ENCODE measurements at regions not wholly inside any gene's neighbourhood (a gene's known extent, or its start where the extent isn't known, plus 50 kb on each side); places are given as distances from the start of the nearest gene placed in this dataset.
"Not testable (repeated sequence)": the region's sequence is repeated elsewhere in the genome, so short reads cannot be mapped to it uniquely, and the experiment has no call there.

DNA sequence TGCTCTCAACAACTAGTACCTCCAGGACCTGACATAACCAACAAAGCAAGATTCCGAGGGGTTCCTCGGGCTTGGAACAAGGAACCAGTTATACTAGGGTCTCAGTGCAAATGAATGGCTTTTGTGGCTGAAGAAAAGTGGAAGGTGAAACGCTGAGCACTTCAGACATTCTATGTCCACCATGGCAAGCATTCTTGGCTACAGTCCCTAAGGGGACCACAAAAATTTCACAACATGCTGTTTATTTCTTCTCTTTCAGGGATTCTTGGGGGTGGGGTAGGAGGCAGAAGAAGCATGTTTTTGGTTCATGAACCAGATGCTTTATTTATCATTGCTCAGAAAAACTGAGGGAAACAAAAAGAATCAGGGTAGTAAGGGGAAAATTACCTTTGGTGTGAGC, 479.9 kb upstream of the CDH11 start:
- H3K9me3 Mint-ChIP-seq = peaks cover 6% of the 10 kb centered on the region
- no peak overlapping the region for H3K27ac Mint-ChIP-seq
- no peaks in the 10 kb centered on the region for H3K4me1 Mint-ChIP-seq
- H3K27me3 Mint-ChIP-seq = no peaks in the 10 kb centered on the region
- no peaks in the 10 kb centered on the region for H3K36me3 Mint-ChIP-seq
- DNase-seq (ENCODE audit: low spot score in 2 of 2) (no peak), ATAC-seq (ENCODE audit: low read depth) (no peak)
- H3K4me3 Mint-ChIP-seq = no peak overlapping the region

DNA sequence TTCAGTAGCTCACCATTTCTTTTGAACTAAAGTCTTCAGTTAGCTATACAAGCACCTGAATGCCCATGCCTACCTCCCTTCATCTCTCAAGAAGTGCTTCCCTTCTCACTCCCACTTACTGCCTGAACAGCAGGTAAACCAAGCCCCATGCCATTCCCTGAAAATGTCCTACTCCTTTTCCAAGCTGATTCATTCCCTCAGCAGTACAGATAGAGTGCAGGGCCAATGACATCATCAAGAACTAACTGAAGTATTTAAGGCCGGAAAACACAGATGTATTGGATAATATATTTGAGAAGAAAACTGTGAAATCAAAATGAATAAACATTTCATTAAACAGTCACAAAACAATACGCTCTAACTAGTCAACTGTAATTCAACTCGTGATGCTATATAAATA, 478.8 kb upstream of the CDH11 start:
- no peaks in the 10 kb centered on the region for H3K4me1 Mint-ChIP-seq
- no peak overlapping the region for H3K27ac Mint-ChIP-seq
- no peaks in the 10 kb centered on the region for H3K36me3 Mint-ChIP-seq
- H3K4me3 Mint-ChIP-seq = no peak overlapping the region
- no peaks in the 10 kb centered on the region for H3K27me3 Mint-ChIP-seq
- no peak for DNase-seq (ENCODE audit: low spot score in 2 of 2)
- ATAC-seq (ENCODE audit: low read depth) = no peak
- peaks cover 12% of the 10 kb centered on the region for H3K9me3 Mint-ChIP-seq

DNA sequence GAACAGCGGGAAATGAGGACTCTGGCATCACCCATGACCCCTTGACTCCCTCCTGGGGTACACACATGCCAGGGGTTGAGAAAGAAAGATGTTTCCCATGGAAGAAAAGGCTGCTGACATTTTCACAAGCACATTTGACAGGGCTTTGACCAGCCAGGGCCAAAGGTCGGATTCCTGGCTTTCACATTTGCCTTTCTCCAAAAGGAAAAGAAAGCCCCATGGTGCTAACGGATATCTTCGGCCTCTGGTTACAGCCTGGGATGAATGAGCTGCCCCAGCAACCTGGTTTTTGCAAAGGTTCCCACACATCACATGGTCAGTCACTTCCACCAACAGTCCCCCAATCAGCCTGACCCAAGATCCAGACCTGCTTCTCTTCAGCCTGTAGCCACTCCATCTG, 478.2 kb upstream of the CDH11 start:
- Mint-ChIP-seq H3K36me3 (no peaks in the 10 kb centered on the region), H3K27me3 (no peaks in the 10 kb centered on the region), H3K4me3 (no peak overlapping the region), H3K27ac (no peak overlapping the region), H3K9me3 (peaks cover 13% of the 10 kb centered on the region), H3K4me1 (no peaks in the 10 kb centered on the region)
- DNase-seq (ENCODE audit: low spot score in 2 of 2) (no peak), ATAC-seq (ENCODE audit: low read depth) (no peak)

DNA sequence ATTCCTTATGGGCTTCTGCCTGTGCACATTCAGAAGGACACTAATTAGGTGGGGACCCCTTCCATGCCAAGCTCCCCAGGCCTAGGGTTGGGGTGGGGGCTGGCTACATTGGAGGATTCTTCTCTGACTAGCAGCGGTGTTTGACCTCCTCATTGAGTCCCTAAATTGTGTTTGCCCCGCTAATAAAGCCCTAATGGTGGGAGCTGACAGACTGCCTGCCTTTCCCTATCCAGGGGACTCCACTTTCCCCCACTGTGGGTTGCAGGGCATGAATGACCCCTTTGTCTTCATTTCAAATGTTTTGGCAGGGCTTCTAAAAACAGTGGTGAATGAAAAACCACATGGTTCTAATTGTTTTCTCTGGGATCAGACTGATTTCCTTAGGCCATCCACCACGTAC, 476.8 kb upstream of the CDH11 start:
- Mint-ChIP-seq H3K27ac (no peak overlapping the region), H3K9me3 (peaks cover 13% of the 10 kb centered on the region), H3K4me3 (no peak overlapping the region), H3K27me3 (no peaks in the 10 kb centered on the region), H3K36me3 (no peaks in the 10 kb centered on the region), H3K4me1 (no peaks in the 10 kb centered on the region)
- DNase-seq (ENCODE audit: low spot score in 2 of 2) (no peak), ATAC-seq (ENCODE audit: low read depth) (no peak)

DNA sequence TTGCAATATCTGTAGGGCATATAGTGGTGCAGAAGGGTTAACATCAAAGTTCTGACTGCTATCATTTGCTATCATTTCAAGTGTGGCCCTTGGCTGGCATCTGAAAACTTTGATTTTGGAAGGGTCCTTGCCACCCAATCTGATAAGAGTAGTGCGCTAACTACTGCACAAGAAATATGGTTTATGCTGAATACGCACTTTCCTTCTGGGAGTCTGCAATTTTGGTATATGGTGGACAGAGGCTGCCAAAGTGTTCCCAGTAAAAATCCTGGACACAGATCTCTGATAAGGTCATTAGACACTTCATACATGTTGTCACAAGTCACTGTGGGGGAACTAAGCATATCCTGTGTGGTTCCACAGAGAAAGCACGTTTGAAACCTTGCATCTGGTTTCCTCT, 461.6 kb upstream of the CDH11 start:
- ATAC-seq (ENCODE audit: low read depth) (no peak), DNase-seq (ENCODE audit: low spot score in 2 of 2) (no peak)
- Mint-ChIP-seq H3K4me3 (no peak overlapping the region), H3K27ac (no peak overlapping the region), H3K9me3 (peaks cover 3% of the 10 kb centered on the region), H3K36me3 (no peaks in the 10 kb centered on the region), H3K4me1 (no peaks in the 10 kb centered on the region), H3K27me3 (no peaks in the 10 kb centered on the region)

DNA sequence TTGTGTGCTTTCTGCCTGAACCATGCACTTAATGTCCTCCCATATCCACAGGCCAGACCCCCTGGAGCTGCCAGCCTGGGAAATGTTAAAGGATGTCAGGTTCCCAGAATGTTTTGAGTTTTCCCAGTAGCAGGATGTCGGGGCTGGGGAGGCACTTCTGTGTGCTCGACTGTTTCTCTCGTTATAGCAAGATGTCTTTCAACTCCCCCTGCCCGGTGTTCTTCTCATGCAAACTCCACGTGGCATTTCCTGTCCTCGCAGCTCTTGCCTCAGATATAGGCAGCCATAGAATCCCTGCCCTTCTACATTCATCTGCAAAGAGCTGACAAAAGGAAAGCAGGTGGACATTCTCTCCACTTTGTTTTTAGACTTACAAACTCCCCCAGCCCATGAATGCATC, 457.2 kb upstream of the CDH11 start:
- DNase-seq (ENCODE audit: low spot score in 2 of 2) = no peak
- Mint-ChIP-seq H3K27ac (no peak overlapping the region), H3K27me3 (no peaks in the 10 kb centered on the region), H3K9me3 (peaks cover 10% of the 10 kb centered on the region), H3K36me3 (no peaks in the 10 kb centered on the region), H3K4me3 (no peak overlapping the region), H3K4me1 (no peaks in the 10 kb centered on the region)
- ATAC-seq (ENCODE audit: low read depth) = no peak

DNA sequence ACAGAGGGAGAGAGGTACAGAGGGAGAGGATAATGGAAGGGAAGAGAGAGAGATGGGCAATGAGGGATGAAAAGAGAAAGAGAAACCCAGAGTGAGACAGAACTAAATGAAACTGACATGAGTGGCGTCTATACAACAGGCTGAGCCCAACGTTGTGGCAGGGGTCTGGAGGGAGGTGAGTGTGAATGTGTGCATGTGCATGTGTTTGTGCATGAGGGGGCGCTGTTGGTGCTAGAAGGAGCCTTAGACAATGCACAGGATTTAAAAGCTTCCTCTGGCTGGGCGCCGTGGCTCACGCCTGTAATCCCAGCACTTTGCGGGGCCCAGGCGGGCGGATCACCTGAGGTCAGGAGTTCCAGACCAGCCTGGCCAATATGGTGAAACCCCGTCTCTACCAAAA, 454.8 kb upstream of the CDH11 start:
- H3K4me1 Mint-ChIP-seq = no peaks in the 10 kb centered on the region
- H3K27ac Mint-ChIP-seq = no peak overlapping the region
- peaks cover 10% of the 10 kb centered on the region for H3K9me3 Mint-ChIP-seq
- no peaks in the 10 kb centered on the region for H3K36me3 Mint-ChIP-seq
- H3K4me3 Mint-ChIP-seq = no peak overlapping the region
- DNase-seq (ENCODE audit: low spot score in 2 of 2) = no peak
- no peak for ATAC-seq (ENCODE audit: low read depth)
- H3K27me3 Mint-ChIP-seq = no peaks in the 10 kb centered on the region

DNA sequence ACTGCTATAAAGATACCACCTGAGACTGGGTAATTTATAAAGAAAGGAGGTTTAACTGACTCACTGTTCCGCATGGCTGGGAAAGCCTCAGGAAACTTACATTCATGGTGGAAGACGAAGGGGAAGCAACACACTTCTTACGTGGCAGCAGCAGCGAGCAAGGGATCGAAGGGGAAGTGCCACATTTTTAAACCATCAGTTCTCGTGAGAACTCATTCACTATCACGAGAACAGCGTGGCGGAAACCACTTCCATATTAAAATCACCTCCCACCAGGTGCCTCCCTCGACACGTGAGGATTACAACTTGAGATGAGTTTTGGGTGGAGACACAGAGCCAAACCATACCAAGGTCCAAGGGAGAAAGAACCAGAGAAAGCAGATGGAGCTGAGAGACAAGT, 454.3 kb upstream of the CDH11 start:
- Mint-ChIP-seq H3K36me3 (no peaks in the 10 kb centered on the region), H3K4me1 (no peaks in the 10 kb centered on the region), H3K4me3 (no peak overlapping the region), H3K27ac (no peak overlapping the region), H3K9me3 (peaks cover 10% of the 10 kb centered on the region), H3K27me3 (no peaks in the 10 kb centered on the region)
- ATAC-seq (ENCODE audit: low read depth) = no peak
- DNase-seq (ENCODE audit: low spot score in 2 of 2) = no peak

DNA sequence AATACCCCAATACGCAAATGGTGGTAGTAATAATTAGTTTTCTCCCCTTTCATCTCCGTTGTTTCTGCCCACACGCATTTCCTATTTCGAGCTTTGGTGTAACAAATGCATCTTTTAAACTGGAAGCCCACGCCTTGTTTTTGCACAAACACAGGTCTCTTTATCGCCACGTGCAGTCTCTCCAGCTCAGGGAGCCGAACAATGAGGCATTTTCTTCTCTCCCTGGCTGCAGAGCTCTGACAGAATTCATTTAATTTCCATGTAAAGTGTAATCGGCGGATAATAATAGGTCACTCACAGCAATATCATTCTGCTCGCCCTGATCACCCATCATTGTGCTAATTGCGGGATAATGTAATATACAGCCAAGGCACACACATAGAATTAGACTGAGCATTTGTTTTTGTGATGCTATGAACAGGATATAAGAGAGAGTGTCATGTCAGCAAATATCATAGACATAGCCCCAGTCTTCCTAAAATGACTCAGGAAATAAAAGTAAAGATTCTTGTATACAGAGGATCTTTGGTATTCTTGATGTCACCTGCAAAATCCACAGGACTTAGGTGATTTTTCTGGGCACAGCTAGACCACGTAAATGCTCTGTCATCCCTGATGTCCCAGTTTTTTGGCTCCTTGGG, 452.6 kb upstream of the CDH11 start:
- H3K27ac Mint-ChIP-seq = no peak overlapping the region
- H3K4me1 Mint-ChIP-seq = no peaks in the 10 kb centered on the region
- no peaks in the 10 kb centered on the region for H3K36me3 Mint-ChIP-seq
- H3K9me3 Mint-ChIP-seq = peaks cover 15% of the 10 kb centered on the region
- DNase-seq (ENCODE audit: low spot score in 2 of 2) (no peak), ATAC-seq (ENCODE audit: low read depth) (no peak)
- no peak overlapping the region for H3K4me3 Mint-ChIP-seq
- H3K27me3 Mint-ChIP-seq = no peaks in the 10 kb centered on the region

DNA sequence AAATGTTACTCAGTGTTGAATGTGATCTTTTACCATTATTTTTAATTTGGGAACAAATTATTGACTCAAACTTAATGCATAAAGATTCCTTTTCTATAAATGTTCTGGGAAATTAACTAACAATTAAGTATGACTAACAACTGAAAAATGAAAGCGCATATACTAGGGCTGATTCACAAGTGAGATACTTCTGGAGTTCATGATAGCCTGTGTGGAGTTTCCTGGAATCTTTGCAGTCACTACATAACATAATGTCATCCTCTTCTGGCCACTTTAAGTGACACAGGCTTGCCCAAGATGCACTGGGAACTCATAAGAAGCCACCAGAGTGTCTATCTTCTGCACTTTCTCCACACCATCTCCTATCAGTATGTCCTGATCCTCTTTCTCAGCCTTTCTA, 450.3 kb upstream of the CDH11 start:
- H3K4me1 Mint-ChIP-seq = no peaks in the 10 kb centered on the region
- H3K4me3 Mint-ChIP-seq = no peak overlapping the region
- H3K27ac Mint-ChIP-seq = no peak overlapping the region
- H3K9me3 Mint-ChIP-seq = peaks cover 14% of the 10 kb centered on the region
- no peaks in the 10 kb centered on the region for H3K36me3 Mint-ChIP-seq
- DNase-seq (ENCODE audit: low spot score in 2 of 2) = no peak
- no peak for ATAC-seq (ENCODE audit: low read depth)
- no peaks in the 10 kb centered on the region for H3K27me3 Mint-ChIP-seq

DNA sequence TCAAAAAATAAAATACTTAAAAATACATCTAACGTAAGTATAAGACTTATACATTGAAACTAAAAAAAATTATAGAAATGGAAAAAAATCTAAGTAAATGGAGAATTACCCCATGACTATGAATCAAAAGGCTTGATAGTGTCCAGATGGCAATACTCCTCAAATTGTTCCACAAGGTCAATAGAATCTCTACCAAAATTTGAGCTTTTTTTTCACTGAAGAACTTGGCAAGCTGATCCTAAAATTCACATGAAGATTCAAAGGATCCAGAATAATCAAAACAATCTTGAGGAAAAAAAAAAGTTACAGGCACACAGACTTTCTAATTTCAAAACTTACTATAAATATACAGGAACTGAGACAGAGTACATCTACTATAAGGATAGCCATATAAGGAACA, 448.4 kb upstream of the CDH11 start:
- H3K4me1 Mint-ChIP-seq = no peaks in the 10 kb centered on the region
- H3K27ac Mint-ChIP-seq = no peak overlapping the region
- no peaks in the 10 kb centered on the region for H3K27me3 Mint-ChIP-seq
- H3K9me3 Mint-ChIP-seq = peaks cover 7% of the 10 kb centered on the region
- ATAC-seq (ENCODE audit: low read depth) = no peak
- no peak overlapping the region for H3K4me3 Mint-ChIP-seq
- no peak for DNase-seq (ENCODE audit: low spot score in 2 of 2)
- H3K36me3 Mint-ChIP-seq = no peaks in the 10 kb centered on the region

DNA sequence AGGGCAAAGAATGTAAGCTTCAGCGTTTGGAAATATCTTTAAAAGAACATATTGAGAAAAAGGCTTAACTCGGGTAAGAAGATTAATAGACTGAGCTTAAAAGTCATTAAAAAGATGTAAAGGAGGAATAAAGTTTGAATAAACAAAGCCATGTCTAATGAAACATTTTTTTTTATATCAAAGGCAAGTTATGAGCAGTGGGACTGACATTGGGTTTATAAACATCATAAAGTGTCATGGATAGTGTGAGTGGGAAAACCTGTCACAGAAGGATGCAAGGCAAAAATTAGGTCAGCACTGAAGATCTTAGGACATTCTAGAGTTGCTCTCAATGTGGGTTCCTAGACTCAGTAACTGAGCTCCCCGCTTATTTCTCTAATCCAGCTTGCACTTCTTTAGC, 438.0 kb upstream of the CDH11 start:
- no peaks in the 10 kb centered on the region for H3K4me1 Mint-ChIP-seq
- H3K9me3 Mint-ChIP-seq = peaks cover 11% of the 10 kb centered on the region
- H3K4me3 Mint-ChIP-seq = no peak overlapping the region
- no peak for ATAC-seq (ENCODE audit: low read depth)
- no peaks in the 10 kb centered on the region for H3K27me3 Mint-ChIP-seq
- H3K27ac Mint-ChIP-seq = no peak overlapping the region
- H3K36me3 Mint-ChIP-seq = no peaks in the 10 kb centered on the region
- DNase-seq (ENCODE audit: low spot score in 2 of 2) = no peak

DNA sequence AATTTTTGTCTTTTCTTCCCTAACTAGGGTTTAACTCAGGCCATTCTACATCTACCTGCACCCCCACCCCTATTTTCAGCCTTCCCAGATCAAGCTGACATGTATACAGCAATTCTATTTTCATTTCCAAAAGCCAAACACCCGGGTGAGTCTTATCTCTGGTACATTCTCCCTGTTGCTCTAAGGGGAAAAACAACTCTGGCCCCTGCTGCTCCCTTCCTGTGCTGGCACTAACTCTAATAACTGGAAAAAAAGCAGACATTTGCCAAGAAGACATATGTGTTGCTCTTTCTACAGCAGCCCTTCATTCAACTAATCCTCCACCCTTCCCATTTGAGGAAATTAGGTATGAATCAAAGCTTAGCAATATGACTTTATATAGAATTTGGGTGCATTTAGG, 427.8 kb upstream of the CDH11 start:
- not testable (repeated sequence) for H3K4me3 Mint-ChIP-seq; ATAC-seq (ENCODE audit: low read depth); H3K27me3 Mint-ChIP-seq; DNase-seq (ENCODE audit: low spot score in 2 of 2); H3K4me1 Mint-ChIP-seq; H3K36me3 Mint-ChIP-seq; H3K27ac Mint-ChIP-seq; H3K9me3 Mint-ChIP-seq

DNA sequence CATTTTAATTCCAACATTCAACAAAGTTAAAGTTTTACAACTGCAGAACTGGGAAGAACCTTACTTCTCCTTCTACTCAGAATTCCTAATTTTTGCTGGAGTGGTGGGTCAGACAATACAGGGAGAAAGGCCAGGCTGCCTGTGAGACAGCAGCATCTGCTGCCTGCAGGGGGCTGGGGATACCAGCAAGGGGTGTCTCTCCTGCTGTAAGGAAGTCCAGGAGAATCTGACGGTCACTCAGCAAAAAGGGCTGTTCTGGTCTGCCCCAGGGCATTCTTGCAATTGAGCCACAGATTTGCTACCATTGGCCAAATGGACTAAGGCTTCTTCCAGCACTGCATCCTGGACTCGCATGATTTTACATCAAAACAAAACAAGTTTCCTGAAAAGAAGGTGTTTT, 426.6 kb upstream of the CDH11 start:
- no peak for ATAC-seq (ENCODE audit: low read depth)

DNA sequence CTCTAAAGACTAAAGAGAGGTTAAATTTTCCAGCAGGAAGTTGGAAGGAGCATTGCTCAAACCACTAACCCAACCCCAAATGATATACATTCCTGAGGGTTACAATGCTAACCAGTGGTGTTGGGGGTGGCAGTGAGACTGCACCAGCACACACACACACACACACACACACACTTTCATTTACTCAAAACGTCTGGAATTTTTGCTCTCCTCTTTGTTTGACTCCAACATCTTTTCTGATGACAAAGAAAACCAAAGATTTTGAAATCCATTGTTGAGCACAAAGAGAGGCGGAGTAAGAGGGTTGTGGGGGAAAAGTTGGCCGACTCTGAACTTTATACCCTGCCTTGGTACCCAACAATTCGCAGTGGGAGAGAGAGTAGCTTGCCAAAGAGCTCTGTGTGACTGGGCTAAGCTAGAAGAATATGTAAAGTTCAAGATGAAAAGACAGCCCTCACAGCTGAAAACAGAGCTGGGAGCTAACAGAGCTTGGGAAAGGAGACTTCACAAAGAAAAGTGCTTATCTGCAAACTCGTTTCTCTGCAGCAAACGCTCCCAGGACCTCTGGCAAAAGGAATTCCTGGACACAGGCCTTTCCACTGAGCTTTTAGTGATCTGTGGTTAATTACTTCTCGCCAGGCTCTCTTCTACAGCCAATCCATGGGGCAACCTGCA, 426.0 kb upstream of the CDH11 start:
- no peaks in the 10 kb centered on the region for H3K36me3 Mint-ChIP-seq
- DNase-seq (ENCODE audit: low spot score in 2 of 2) = no peak
- H3K9me3 Mint-ChIP-seq = peaks cover 6% of the 10 kb centered on the region
- no peak for ATAC-seq (ENCODE audit: low read depth)
- no peak overlapping the region for H3K4me3 Mint-ChIP-seq
- H3K27ac Mint-ChIP-seq = no peak overlapping the region
- H3K4me1 Mint-ChIP-seq = no peaks in the 10 kb centered on the region
- H3K27me3 Mint-ChIP-seq = no peaks in the 10 kb centered on the region

More for the DNA sequence above, 426.6 kb upstream of the CDH11 start:
- Mint-ChIP-seq H3K9me3 (peaks cover 8% of the 10 kb centered on the region), H3K4me1 (no peaks in the 10 kb centered on the region), H3K4me3 (no peak overlapping the region), H3K36me3 (no peaks in the 10 kb centered on the region), H3K27me3 (no peaks in the 10 kb centered on the region), H3K27ac (no peak overlapping the region)
- no peak for DNase-seq (ENCODE audit: low spot score in 2 of 2)
